NCI-H524 (cell line): ENCODE measurements at regions not wholly inside any gene's neighbourhood (a gene's known extent, or its start where the extent isn't known, plus 50 kb on each side); places are given as distances from the start of the nearest gene placed in this dataset.
A peak's percentile ranks its signal among the peaks of the same experiment; 100 is the strongest.

Experiments
- DNase-seq, 2 experiments: peaks; one replicate each; lab custom pipeline; 2025; lab: John Stamatoyannopoulos, UW

GRCh38 chr4:23660865-23661264 is 229.0 kb downstream of the PPARGC1A start:
- no peak for DNase-seq

GRCh38 chr4:23654791-23655190 is 235.1 kb downstream of the PPARGC1A start:
- DNase-seq = no peak

- DNase-seq = no peak
These were observed 240.8 kb downstream of the PPARGC1A start for GRCh38 chr4:23648854-23649596.

- DNase-seq = no peak
These were observed 254.4 kb downstream of the PPARGC1A start for GRCh38 chr4:23635468-23635867.

GRCh38 chr4:23631255-23631950 is 258.4 kb downstream of the PPARGC1A start:
- DNase-seq = no peak

GRCh38 chr4:23630110-23630509 is 259.7 kb downstream of the PPARGC1A start:
- DNase-seq = no peak

GRCh38 chr4:23629421-23629820 is 260.4 kb downstream of the PPARGC1A start:
- no peak for DNase-seq

- peak; percentile 23 to 72 for DNase-seq
These were observed 275.5 kb downstream of the PPARGC1A start for GRCh38 chr4:23614284-23614892.

- DNase-seq = peak in 1 of 2 experiments; percentile 43
These were observed 276.1 kb downstream of the PPARGC1A start for GRCh38 chr4:23613782-23614181.

- DNase-seq = no peak
These were observed 287.1 kb downstream of the PPARGC1A start for GRCh38 chr4:23602720-23603119.

GRCh38 chr4:23594125-23594524 is 295.7 kb downstream of the PPARGC1A start:
- DNase-seq = no peak

- DNase-seq = no peak
These were observed 299.4 kb downstream of the PPARGC1A start for GRCh38 chr4:23590431-23590830.

GRCh38 chr4:23584024-23584423 is 305.8 kb downstream of the PPARGC1A start:
- no peak for DNase-seq

GRCh38 chr4:23582671-23583070 is 307.2 kb downstream of the PPARGC1A start:
- no peak for DNase-seq

GRCh38 chr4:23579166-23579565 is 310.7 kb downstream of the PPARGC1A start:
- DNase-seq = no peak

GRCh38 chr4:23577398-23577797 is 312.4 kb downstream of the PPARGC1A start:
- no peak for DNase-seq

GRCh38 chr4:23572382-23572781 is 317.5 kb downstream of the PPARGC1A start:
- no peak for DNase-seq

- no peak for DNase-seq
These were observed 322.5 kb downstream of the PPARGC1A start for GRCh38 chr4:23567338-23567737.

GRCh38 chr4:23560748-23561147 is 329.1 kb downstream of the PPARGC1A start:
- DNase-seq = no peak

GRCh38 chr4:23558101-23558500 is 331.7 kb downstream of the PPARGC1A start:
- DNase-seq = peak in 1 of 2 experiments; percentile 6

- DNase-seq = no peak
These were observed 342.2 kb downstream of the PPARGC1A start for GRCh38 chr4:23547601-23548000.

GRCh38 chr4:23547096-23547495 is 342.8 kb downstream of the PPARGC1A start:
- DNase-seq = no peak

- no peak for DNase-seq
These were observed 349.8 kb downstream of the PPARGC1A start for GRCh38 chr4:23539969-23540569.
